SW 1271 (cell line): ENCODE measurements at regions not wholly inside any gene's neighbourhood (a gene's known extent, or its start where the extent isn't known, plus 50 kb on each side); places are given as distances from the start of the nearest gene placed in this dataset.
"Not testable (repeated sequence)": the region's sequence is repeated elsewhere in the genome, so short reads cannot be mapped to it uniquely, and the experiment has no call there.

Experiments
- DNase-seq, 2 experiments: peaks; one replicate each; lab custom pipeline; 2025; lab: John Stamatoyannopoulos, UW

DNA sequence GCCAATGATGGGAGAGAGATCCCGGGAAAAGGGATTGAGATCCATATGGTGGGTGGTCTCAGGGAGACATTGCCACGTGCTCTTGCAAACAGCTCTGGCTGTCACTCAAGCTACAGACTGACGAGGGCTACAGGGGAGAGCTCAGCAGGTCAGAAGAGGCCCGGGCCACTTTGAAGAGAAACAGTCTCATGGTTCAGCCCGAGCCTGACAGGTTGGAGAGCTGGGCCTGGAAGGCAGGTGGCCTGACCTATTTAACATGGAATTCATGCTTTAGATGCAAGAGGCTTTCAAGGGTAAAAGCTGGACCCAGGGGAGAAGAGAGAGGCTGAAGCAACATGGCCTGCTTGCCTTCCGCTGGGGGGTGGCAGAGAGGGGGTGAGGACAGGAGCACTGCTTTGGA, 81.0 kb upstream of the BRD7 start:
- no peak for DNase-seq

DNA sequence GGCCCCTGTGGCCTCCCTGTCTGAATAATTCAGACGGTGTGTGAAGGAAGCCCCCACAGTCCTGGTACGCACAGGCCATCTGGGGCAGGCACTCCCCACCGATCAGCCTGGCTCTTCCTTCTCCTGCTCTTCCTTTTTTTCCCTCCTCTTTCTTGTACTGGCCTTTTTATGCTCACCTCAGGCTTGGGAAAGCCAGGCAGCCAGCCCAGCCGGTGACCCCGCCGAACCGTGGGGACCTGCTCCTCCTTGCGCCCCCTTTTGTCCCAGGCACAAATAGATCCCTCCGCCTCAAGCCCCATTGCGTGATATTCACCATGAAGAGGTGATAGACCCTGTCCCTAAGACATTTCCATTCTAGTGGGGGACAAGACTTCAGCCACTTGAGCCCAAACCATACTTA, 80.2 kb upstream of the BRD7 start:
- DNase-seq = no peak

DNA sequence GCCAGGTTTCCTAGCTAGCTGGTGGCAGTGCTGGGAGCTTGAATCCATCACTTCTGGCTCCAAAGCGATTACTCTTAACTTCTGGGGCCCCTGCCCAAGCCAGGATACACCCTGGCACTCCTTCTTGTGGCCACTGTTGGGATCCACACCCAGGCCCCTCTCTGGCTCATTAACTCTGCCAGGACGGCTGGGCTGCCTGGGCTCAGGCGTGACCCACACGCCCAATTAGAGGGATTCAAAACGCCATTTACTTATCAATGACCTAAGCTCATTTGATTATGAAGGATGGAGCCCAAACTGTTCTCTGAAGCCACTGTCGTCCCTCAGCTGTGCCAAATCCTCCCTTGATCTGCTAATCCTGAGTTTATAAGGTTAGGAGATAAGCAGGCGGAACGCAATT, 79.7 kb upstream of the BRD7 start:
- DNase-seq = peak in 1 of 2 experiments; percentile 2

DNA sequence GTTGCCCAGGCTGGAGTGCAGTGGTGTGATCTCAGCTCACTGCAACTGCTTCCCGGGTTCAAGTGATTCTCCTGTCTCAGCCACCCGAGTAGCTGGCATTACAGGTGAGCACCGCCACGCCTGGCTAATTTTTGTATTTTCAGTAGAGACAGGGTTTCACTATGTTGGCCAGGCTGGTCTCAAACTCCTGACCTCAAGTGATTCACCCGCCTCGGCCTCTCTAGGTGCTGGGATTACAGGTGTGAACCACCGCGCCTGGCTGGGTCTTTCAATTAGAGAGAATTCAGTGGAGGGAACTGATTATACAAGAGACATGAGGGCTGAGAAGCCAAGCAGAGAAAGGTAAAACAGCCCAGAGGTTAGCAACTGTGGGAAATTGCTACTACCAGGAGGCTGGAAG, 78.6 kb upstream of the BRD7 start:
- not testable (repeated sequence) for DNase-seq

DNA sequence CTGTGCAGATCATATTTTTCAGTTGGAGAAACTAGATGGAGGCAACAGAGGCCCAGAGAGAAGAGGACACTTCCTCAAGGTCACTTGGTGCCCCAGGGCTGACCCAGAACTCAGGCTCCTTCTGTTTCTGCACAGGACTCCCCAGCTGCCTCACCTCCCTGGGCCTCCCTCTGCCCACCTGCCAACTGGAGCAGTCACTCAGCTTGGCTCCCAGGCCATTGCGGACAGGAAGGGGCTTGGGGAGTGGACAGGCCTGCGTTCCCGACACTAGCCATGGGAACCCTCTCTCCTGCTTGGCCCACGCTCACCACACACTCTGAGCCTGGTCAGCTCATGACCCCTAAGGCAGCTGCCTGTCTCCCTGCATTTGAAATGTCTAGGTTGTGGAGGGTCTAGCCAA, 78.1 kb upstream of the BRD7 start:
- no peak for DNase-seq

DNA sequence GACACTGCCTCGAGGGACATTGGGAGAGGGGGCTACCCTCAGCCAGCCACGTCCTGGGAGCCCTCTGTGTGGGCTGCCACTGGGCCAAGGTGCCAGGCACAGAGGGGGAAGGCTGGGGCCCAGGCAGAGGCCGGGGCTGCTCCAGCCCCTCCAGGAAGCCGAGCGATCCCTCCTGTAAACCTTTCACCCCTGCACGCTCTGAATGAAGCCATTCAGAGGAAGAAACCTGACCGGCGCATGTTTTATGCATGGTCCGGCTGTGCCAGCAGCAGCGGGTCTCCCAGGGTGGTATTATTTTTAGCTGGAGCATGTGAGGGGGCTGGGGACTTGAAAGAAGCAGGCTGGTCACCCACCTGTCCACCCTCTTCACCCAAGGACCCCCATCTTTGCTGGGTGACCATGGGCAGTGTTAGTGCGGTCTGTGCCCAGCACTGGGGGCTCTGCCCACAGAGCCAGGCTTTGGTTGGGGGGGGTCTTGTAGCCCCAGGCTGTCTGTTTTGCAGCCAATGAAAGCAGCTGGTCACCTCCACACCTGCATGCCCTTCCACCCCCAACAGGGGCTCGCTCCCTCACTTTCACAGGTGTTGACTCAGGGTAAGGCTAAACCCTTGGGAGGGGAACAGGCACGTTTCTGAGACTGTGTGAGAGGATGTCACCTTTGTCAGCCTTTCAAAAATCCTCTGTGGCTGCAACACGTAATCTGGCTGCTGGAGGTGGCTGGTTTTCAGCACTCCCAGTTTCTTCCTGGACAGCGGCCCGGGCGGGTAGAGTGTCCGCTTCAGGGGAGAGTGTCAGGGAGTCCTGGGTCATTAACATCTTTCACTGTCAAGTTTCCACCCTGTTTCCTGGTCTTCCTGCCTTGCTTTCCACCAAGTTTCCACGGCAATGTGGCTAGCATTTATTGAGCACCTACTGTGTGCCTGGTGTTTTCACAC, 77.1 kb upstream of the BRD7 start:
- no peak for DNase-seq

DNA sequence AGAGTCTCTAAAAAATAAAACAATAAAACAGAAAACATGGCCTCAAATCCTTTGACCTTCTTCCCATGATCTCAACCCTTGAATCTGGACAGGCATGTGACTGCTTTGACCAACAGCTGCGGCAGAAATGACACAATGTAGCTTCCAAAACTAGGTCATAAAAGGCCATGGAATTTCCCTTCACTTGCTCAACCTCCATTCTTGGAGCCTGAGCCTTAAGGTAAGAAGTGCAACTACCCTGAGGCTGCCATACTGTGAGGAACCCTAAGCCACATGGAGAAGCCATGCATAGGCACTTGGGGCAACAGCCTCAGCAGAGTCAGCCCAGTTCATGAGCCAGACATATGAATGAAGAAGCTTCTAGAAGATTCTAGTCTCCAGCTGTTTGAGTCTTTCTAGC, 75.7 kb upstream of the BRD7 start:
- no peak for DNase-seq

DNA sequence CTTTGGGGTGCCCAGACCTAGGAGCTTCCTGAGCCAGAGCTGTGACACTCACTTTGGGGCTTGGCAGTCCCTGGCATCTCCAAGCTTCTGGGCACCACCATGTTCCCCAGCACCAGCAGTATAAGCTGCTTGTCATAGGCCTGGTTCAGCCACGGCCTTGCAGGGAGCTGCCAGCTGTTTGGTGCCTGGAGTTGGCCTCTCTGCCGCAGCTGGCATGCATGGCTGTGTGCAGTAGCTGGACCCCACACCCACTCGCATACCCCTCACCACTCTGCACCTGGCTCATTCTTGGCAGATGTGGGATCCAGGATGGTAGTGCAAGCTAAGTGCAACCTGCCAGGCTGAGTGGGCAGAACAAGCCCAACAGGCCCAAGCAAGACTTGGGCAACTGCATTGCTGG, 73.4 kb upstream of the BRD7 start:
- no peak for DNase-seq

DNA sequence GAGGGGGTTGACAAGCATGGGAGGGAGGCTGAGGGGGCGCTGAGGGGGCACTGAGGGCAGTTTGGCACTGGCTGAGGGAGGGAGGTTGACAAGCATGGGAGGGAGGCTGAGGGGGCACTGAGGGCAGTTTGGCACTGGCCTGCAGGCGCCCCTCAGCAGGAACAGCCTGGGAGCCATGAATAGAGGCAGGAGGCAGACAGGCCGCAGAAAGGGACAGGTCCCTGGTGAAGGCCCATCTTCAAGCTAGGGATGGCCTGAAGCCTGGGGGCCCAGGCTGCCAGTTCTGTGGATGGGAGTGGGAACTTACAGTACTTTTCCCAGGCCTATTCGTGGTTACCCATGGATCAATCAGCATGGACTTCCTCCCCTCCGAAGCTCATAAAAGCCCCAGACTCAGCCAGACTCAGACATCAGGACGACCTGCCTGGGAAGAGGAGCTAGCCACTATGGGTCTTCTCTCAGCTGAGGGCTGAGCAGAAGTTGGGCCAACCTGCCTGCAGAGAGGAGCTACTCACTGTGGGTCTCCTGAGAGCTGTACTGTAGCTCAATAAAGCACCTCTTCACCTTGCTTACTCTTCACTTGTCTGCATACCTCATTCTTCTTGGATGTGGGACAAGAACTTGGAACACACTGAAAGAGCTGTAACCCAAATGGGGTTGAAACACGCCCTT, 72.8 kb upstream of the BRD7 start:
- no peak for DNase-seq

DNA sequence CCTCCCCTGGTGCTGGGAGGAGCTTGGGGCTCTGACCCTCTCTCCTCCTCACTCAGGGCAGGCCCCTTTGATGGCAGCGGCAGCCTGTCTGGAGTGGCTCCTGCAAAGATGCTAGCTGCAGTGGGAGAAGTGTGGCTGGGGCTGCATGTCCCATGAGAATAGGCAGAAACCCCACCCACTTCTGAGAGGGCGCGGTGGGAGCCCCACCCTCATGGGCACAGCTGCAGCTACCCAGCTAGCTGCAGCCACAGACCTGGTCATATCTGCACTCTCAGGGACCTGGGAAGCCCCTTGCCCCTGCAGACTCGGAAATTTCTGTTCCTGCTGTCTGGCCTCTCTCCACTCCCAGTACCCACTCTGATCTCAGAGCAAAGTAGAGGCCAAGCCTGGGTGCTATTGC, 72.2 kb upstream of the BRD7 start:
- no peak for DNase-seq

DNA sequence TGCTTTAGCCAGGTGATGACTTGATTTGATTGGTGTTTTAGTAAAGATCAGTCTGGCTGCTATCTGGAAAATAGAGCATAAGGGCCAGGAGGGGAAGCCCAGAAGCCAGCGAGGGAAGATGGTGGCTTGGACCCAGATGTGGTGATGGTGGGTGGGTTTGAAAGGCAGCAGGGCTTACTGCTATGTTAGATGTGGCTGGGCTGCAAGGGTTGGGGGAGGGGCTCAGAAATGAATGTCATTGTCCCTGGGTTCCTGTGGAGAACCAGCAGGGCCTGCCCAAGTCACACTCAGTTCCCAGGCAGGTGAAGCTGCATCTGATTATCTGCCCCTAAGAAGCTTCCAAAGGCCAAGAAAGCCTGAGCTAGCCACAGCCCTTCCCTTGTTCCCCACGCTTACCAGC, 71.7 kb upstream of the BRD7 start:
- no peak for DNase-seq

DNA sequence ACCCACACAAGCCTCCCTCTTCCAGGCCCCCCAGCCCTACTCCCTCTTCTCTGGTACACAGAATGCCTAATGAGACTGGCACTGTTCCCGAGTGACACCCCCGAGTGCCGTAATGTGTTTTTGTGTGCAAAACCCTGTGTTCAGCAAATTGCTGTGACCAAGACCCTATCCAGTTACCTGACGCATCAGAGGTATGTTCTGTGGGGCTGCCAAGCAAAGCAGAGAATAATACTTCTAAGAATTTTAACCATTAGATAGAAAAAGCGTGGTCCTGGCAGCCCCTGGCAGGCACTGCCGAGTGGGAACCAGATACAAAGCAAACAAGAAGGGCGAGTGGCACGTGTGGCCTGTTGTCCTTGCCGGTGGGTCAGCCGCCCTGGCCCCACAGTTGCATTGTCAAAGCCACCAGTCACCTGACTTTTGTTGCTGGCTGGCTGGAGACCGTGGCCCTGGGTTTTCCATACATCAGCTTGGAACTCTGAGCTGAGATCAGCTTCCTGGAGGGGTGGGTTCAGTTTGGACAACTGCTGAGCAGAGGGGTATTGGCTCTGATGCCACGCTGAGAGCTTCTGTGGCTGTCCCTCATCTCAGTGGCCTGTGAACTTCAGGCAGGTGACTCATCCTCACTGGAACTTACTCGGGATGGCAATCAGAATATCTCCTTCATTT, 69.1 kb upstream of the BRD7 start:
- no peak for DNase-seq

DNA sequence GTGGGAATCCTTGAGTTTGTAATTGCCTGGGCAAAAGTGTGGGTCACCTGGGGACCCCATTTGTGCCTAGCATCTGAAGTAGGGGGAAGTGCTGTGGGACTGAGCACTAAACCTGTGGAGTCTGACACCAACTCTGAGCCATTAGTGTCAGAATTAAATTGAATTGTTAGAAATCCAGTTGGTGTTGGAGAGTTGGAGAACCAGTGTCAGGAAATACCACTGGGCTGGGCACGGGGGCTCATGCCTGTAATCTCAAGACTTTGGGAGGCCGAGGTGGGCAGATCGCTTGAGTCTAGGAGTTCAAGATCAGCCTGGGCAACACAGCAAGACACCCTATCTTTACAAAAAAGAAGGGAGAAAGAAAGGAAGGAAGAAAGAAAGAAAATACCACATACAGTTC, 67.5 kb upstream of the BRD7 start:
- DNase-seq = no peak

DNA sequence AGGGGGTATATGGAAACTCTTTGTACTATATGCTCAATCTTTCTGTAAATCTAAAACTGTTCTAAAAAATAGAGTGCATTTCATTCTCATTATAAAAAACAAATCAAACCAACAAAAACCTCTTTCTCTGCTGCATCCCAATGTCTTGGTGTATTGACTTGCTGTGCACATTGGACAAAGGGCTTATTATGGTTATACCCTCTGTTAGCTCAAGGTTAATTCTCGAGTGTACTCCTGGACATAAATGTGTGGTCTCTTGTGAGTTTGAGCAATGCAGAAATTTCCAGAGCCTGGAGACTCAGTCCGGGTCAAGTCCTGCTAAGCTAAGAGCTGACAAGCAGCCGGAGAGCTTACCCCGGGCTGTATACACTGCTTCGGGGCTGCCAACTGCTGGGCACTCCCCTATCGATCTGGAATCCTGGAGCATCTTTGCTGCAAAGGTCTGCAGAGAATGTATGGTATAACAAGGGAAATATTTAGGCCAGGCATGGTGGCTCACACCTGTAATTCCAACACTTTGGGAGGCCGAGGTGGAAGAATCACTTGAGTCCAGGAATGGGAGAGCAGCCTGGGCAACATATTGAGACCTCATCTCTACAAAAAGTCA, 66.2 kb upstream of the BRD7 start:
- DNase-seq = no peak

DNA sequence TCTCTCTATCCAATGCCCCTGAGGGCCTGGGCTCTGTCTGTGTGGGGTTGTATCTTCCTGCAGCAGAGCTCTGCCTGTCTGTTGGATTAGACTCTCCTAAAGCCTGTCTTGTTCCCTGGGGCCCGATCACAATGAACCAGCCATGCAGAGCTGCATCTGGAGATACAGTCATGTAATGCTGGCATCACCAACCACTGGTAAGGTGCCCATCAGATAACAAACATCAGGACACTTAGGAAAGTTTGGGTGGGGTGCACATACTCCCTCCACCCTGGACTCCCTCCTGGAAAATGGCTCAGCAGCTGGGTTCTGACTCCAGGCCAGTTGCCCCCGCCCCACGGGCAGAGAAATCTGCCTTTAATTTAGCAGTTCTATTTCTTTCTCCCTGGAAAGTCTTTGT, 61.3 kb upstream of the BRD7 start:
- DNase-seq = no peak

DNA sequence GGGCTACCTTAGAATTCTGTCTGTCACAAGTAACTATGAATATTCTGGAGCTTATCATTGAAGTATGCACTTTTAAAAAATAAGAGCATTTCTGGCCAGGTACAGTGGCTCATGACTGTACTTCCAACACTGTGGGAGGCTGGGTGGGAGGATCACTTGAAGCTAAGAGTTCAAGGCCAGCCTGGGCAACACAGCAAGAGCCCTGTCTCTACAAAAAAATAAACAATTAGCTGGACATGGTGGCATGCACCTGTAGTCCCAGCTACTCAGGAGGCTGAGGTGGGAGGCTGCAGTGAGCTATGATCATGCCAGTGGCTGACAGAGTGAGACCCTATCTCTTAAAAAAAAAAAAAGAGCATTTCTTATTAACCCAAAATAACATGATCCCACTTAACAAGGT, 60.0 kb upstream of the BRD7 start:
- no peak for DNase-seq

DNA sequence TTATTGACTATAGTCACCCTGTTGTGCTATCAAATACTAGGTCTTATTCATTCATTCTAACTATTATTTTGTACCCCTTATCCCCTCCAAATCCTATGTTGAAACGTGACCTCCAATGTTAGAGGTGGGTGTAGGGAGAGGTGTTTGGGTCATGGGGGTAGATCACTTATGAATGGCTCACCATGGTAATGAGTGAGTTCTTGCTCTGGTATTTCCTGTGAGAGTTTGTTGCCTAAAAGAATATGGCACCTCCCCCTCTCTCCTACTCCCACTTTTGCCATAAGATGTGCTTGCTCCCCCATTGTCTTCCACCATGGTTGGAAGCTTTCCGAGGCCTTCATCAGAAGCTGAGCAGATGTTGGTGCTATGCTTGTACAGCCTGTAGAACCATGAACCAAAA, 59.3 kb upstream of the BRD7 start:
- no peak for DNase-seq

DNA sequence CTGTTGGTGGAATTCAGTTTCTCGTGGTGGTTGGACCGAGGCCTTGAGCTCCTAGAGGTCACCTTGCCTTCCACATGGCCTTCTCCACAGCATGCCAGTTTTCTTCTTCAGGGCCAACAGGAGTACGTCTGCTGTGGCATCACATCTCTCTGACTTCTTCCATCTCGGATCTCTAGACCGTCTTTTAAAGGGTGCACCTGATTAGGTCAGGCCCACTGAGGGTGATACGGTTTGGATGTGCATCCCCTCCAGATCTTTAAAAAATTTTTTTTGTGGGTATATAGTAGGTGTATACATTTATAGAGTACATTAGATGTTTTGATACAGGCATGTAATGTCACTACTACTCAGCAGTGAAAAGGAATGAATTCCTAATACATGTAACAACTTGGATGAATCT, 58.3 kb upstream of the BRD7 start:
- DNase-seq = no peak

DNA sequence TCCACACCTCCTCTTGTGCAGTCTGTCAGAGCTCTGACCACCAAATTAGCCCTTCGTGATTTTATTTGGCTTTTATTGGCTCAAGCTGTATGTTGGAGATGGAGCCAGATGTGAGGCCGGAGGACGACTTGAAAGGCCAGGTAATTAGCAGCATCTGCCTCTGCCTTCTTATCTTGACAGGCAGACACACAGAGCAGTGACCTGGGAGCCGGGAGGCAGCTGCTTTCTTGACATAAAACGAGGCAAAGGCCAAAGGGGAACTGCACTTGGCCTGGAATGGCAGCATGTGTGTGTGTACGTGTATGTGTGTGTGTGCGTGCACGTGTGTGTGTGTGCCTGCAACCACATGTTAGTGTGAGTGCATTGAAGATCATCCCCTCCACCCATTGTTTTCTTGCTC, 56.9 kb upstream of the BRD7 start:
- DNase-seq = no peak

DNA sequence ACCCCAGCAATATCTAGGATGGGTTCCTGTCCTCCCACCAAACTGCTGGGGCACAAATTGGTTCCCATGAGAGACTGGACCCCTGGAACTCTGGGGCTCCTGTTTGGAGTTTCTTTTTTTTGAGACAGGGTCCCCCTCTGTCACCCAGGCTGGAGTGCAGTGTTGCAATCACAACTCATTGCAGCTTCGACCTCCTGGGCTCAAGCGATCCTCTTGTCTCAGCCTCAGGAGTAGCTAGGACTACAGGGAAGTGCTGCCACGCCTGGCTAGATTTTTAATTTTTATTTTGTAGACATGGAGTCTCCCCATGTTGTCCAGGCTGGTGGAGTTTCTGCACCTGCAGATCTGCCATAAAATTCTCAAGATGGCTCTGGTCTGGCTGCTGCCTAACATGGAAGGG, 56.3 kb upstream of the BRD7 start:
- no peak for DNase-seq

DNA sequence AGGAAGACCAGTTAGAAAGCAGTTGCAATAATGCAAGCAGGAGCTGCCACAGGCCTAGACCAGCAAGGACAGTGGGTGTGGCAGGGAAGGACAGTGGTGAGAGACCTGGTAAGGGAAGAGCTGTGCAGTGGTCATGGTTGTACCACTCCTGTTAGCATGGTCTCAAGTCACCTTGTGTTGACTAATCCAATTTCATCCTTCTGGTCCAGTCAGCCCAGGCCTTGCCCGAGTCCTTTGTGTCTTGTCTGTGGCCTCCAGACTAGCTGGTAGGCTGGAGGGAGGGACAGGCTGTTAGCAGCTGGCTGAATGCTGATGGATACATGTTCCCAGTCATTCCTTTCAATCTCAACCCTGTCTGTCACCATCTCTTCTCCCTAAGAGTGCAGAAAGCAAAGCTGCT, 54.1 kb upstream of the BRD7 start:
- no peak for DNase-seq

DNA sequence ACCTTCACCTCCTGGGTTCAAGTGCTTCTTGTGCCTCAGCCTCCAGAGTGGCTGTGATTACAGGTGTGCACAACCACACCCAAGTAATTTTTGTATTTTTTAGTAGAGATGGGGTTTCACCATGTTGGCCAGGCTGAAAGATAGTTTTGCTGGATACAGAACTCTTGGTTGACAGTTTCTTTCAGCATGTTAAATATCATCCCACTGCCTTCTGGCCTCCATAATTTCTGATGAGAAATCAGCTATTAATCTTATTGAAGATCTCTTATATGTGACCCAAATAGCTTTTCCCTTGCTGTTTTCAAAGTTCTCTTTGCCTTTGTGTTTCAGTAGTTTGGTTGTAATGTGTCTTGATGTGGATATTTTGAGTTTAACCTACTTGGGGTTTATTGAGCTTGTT, 50.3 kb upstream of the BRD7 start:
- DNase-seq = no peak
